Bronchial epithelial cell (primary cell): ENCODE measurements at regions not wholly inside any gene's neighbourhood (a gene's known extent, or its start where the extent isn't known, plus 50 kb on each side); places are given as distances from the start of the nearest gene placed in this dataset.

Experiments used
- DNase-seq: peaks from one replicate; pipeline ENCODE4 v3.0.0-alpha.2; 2010; ENCODE audit warnings: low read depth
- FAIRE-seq: peaks from 2 replicates; lab custom pipeline; 2011; peaks lifted over from hg19 to GRCh38; lab: Jason Lieb, UNC
- H3K27me3 ChIP-seq: 2 replicates; pipeline ENCODE4 v1.5.1; 2011; ENCODE audit warnings: low read length; ENCODE audit not compliant: control insufficient read depth, insufficient read depth
- H3K36me3 ChIP-seq: 2 replicates; pipeline ENCODE4 v1.5.1; 2011; ENCODE audit warnings: low read length; ENCODE audit not compliant: control insufficient read depth, insufficient read depth
- H3K4me3 ChIP-seq: 2 replicates; pipeline ENCODE4 v1.5.1; 2011; ENCODE audit warnings: mild to moderate bottlenecking, low read depth, low read length, control low read depth
- TF ChIP-seq, protein P1 (sequence below): IDR thresholded peaks from 2 replicates; pipeline ENCODE4 v1.5.1; 2011; ENCODE audit warnings: mild to moderate bottlenecking, moderate library complexity, low read length, control low read depth, inconsistent platforms; ENCODE audit not compliant: insufficient read depth, severe bottlenecking

- no peak for FAIRE-seq
These were observed 429.6 kb downstream of the HLX start for GRCh38 chr1:221308534-221309511.

DNA sequence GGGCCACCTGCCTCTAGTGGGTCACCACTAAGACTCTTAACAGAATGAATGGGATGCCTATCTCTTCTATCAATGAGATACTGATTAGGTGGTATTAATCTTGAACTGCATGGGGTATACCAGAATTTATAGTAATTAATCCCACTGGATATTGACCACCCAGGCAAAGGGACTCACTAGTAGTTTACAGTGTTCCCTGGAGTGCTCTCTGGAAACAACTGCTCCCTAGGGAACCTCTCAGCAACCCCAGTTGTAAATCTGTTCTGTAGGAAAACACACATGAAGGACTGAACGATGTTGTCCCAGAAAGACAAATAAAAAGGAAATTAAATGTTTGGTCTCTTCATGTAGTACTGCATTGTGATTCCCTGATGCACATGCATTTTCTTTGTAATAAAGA lies 430.5 kb downstream of the HLX start:
- no peak for DNase-seq
- Histone ChIP-seq H3K4me3 (no peak overlapping the region), H3K36me3 (no peaks in the 10 kb centered on the region)

More at GRCh38 chr1:221308534-221309511, 429.6 kb downstream of the HLX start:
- no peak for DNase-seq
- Histone ChIP-seq H3K27me3 (no peaks in the 10 kb centered on the region), H3K4me3 (no peak overlapping the region), H3K36me3 (no peaks in the 10 kb centered on the region)
- TF ChIP-seq, protein P1, sequence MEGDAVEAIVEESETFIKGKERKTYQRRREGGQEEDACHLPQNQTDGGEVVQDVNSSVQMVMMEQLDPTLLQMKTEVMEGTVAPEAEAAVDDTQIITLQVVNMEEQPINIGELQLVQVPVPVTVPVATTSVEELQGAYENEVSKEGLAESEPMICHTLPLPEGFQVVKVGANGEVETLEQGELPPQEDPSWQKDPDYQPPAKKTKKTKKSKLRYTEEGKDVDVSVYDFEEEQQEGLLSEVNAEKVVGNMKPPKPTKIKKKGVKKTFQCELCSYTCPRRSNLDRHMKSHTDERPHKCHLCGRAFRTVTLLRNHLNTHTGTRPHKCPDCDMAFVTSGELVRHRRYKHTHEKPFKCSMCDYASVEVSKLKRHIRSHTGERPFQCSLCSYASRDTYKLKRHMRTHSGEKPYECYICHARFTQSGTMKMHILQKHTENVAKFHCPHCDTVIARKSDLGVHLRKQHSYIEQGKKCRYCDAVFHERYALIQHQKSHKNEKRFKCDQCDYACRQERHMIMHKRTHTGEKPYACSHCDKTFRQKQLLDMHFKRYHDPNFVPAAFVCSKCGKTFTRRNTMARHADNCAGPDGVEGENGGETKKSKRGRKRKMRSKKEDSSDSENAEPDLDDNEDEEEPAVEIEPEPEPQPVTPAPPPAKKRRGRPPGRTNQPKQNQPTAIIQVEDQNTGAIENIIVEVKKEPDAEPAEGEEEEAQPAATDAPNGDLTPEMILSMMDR: no peak

GRCh38 chr1:221310180-221310579 lies 430.9 kb downstream of the HLX start:
- DNase-seq: no peak
- Histone ChIP-seq H3K27me3 (no peaks in the 10 kb centered on the region), H3K36me3 (no peaks in the 10 kb centered on the region), H3K4me3 (no peak overlapping the region)
- TF ChIP-seq, protein P1: no peak
- FAIRE-seq: no peak

More for the DNA sequence above, 430.5 kb downstream of the HLX start:
- TF ChIP-seq, protein P1: no peak
- no peak for FAIRE-seq
- no peaks in the 10 kb centered on the region for H3K27me3 ChIP-seq

DNA sequence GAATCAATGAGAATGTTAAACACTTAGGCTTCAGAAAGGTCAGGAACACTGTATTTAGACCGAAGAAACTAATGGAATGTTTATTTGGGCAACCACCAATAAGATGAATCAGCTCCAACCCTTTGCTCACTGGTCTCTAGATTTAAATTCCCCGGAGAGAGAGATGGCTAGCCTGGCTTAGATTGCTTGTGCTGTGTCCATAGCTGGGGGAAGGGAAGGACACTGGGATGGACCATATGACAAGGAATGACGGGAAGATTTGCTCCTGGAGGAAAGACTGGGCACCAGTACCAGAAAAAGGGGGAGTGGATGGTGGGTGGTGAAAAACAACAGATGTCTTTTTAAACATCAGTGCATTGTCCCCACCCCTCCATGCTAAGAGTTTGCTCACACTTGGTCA lies 426.6 kb downstream of the DUSP10 start:
- H3K4me3 ChIP-seq: no peak overlapping the region
- TF ChIP-seq, protein P1: no peak
- peak; percentile 4 for DNase-seq
- H3K27me3 ChIP-seq: no peaks in the 10 kb centered on the region
- FAIRE-seq: no peak
- H3K36me3 ChIP-seq: no peaks in the 10 kb centered on the region

GRCh38 chr1:221316491-221317056 lies 425.3 kb downstream of the DUSP10 start:
- FAIRE-seq (no peak), DNase-seq (peak; percentile 16)
- H3K4me3 ChIP-seq: no peak overlapping the region
- H3K27me3 ChIP-seq: no peaks in the 10 kb centered on the region
- H3K36me3 ChIP-seq: no peaks in the 10 kb centered on the region
- TF ChIP-seq, protein P1: no peak
